MV-4-11 (cell line): ENCODE measurements at regions not wholly inside any gene's neighbourhood (a gene's known extent, or its start where the extent isn't known, plus 50 kb on each side); places are given as distances from the start of the nearest gene placed in this dataset.
A peak's percentile ranks its signal among the peaks of the same experiment; 100 is the strongest.

Experiments
- DNase-seq: peaks from one replicate; lab custom pipeline; 2025; lab: John Stamatoyannopoulos, UW

DNA sequence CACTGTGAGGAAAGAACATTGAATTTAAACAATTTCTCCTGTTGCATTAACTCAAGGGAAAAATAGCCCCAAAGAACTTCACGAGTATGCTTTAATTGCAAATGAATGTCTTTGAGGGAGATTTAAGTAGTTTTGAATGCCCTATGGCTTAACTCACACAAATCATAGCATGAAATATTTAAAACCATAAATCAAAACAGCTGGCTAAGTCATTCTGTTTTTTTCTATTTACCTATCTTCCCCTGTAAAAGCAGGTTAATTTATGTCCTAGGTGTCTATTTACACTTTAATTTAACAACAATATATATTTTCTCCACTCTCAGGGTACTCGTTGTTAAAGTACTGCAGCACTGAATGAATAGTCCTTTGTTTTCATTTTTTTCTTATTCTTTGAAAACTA lies 118.8 kb upstream of the PIEZO2 start:
- no peak for DNase-seq

DNA sequence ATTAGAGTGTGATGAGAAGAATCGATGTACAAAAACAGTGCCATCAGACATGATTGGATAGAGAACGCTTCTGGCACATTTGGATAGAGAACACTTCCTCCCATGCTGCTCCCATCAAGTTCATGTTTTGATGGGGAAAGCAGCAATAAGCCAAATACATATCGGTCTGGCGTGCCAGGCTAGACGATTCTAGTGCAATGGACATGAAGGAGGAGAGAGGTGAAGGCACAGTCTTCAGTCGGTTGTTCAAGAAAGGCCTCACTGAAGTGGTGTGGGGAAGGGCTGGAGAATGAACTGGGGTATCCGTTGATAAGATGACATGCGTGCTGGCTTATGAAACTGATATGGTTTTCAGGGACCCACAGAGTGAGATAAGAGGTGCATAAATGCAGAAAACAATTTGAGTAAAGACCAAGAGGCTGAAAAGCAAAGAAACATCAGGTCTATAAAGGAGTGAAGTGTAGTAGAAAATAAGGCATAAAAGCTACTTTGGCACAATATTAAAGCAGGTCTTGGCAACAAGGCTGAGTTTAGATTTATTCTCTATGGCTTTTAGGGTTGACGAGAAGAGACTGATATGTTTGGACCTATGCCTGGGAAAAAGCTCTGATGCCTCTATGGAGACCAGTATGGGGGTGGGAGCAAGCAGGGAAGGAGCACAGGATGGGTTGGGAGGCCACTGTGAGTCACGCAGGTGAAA lies 117.6 kb upstream of the PIEZO2 start:
- no peak for DNase-seq

DNA sequence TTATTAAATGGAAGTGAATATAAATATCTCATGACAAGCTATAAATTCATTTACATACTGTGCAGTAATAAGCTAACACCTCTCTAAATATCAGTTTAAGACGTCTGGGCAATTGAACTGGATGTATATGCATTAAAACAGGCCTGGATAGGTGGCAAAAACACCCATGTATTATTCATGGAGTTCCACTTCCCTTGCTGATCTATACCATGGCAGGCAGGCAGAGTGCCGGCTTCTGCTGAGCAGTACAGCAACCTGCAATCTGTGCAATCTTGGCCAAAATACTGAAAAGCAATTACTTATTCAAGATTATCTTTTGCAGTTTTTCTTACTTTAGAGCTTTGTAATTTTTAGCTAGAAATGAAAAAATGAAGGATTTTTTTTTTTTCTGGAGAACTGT lies 112.1 kb upstream of the PIEZO2 start:
- no peak for DNase-seq

DNA sequence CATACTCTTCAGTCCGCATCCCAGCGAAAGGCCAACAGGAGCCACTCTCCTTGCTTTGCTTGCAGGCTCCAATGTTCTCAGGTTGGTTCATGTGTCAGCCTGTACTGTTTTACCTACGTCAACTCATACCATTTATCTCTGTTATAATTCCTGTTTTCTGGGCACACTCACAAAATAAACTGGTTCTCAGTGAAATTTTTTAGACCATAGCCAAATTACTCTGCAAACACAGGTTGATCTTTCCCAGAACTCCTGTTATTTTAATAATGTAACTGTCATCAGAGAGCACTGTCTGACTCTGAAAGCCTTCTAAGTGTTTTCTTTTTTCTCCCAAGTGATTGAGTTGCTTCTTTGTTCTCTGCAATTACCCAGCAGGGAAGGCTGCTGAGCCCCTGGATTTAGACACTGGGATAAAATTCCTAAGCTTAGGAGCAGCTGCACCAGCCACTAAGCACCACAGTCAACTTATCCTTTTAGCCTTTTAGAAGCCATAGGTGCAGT lies 111.6 kb upstream of the PIEZO2 start:
- DNase-seq = no peak

DNA sequence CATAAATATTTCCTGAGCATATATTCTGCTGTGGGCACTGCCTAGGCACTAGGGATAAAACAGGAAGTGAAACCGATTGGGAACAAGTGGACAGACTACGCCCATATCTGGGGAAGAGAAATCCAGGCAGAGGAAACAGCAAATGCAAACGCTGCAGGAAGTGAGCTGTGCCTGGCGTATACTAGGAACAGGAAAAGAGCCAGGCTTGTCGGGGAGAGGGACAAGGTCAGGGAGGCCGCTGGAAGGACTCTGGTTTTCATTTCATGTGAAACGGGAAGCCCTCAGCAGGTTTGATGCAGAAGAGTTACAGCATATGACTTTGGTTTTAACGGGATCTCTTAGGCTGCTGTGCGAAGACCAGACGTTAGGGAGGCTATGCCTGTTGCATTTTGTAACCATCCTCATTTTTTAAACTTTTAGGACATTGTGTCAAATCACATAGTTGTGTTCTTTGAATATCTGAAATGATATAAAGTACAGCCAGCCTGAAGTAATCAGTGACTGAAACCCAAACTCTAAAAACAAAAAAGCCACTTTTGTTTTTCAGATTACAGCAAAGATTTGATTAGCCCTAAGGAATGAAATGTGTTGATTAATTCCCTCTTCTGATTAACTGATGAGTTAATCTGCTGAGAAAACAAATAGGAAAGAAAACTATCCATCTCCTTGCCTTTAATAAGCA lies 110.2 kb upstream of the PIEZO2 start:
- DNase-seq = peak; percentile 93

DNA sequence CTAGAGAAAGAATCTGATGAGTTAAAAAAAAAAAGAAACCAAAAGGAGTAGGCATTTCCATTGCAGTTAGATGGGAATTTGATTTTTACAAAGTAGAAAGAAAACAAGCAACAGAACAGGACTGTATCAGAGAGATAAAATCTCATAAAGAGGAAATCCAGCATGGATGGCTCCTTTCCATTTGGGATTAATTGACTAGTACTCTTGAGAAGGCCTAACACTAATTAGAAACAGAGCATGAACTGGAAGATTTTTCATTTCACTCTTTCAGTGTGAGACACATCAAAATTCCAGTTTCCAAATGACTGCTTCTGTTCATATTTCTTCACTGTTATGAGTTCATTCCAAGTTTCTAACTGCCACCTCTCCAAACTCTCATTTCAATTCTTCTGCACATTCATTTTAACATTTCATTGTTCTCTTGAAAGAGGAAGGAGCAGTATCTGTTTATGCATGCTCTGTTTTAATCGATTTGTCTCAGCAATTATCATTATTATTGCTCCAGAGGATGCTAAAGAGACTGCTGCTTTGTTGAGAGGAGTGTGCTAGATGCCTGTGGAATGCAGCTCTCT lies 108.8 kb upstream of the PIEZO2 start:
- peak; percentile 33 for DNase-seq

DNA sequence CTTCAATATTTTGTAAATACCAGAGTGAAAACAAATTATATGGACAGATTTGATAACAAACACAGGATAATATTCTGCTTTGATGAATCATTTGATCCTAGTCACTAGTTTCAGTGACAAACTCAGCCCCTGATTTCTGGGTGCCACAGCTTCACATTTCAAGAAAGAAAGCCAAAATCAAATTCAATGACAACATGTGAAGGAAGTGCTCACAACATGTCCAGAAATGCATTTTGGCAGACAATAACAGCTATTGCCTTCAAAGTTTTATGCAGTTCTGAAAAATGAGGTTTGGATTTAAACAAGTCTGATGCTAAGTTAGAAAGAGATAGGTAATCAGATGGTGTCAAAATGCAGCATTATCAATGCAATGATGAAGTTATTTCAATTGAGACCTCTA lies 106.9 kb upstream of the PIEZO2 start:
- DNase-seq = no peak

DNA sequence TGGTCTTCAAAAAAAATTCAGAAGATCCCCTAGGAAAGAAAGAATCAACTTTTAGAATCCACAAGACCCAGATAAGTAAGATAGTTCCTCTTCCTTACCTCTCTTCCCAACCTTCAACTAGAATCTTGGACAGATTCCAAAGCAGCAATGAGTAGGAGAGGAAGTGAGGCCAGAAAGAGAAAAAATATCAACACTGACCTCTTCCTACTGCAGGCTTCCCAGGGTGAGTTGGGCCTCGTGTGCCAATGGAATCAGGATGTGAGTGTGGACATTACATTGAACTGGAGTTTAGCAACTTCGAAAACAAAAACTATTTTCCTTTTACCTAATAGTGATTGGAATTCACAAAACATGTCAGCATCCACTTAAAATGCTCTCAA lies 102.5 kb upstream of the PIEZO2 start:
- peak; percentile 63 for DNase-seq

DNA sequence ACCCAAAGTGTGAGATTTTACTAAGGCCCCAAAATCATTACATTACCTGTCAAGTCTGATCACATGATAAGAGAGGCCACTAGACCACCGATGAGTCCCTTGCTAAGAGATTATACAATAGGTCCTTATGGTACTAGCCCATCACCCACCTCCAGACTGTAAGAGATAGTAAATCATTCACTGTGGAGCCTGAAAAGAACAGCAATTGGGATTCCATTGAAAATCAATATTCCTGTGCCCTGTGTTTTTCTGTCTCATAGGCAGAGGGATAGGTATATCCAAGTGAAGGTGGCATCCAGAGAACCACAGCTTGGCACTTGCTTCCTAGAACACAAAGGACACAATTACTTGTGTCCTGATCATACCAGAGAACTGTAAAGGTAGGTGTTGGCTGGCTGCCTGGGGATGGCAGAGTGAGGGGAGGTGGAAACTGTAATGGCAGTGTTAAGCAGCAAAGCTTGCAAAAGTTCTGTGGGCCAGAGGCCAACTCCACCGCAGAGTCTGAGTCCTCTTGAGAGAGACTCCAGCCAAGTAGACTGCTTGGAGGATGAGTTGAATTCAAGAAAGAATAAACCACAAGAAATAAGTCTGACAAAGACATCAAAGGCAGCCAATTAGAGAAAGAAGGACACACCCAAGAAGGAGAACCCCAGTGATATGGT lies 102.0 kb upstream of the PIEZO2 start:
- peak; percentile 36 for DNase-seq

DNA sequence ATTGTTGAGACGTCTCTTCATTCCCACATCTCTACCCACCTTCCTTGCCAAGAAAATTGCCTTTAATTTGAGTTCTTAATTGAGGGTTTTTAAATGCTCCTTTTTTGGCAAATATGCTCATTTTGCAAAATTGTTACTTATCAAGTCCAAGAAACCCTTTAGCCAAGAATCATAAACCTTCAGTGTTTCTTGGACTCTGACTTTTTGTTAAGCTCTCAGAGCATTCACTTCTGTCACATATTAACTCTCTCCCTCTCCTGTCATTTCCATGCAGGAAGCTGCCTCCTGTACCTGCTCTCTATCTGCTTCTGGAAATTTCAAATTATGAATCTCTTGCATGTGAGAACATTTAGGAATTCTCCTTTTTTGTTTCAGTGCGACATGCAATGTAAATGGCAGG lies 100.0 kb upstream of the PIEZO2 start:
- no peak for DNase-seq

DNA sequence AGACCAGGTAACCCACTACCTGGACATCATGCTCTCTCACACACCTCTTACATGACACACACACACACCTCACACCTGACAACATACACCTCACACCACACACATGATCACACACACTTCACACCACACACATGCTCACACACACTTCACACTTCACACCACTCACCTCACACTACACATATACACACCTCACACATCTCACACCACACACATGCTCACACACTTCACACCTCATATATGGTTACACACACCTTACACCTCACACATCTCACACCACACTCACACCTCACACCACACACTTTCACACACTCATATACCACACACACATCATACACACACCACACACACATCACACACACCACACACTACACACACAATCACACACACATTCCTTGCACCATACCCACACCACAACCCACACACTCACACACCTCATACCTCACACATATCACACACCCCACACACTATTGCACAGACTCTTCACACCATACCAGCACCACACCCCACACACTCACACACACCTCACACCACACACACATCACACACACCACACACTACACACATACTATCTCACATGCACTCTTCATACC lies 98.1 kb upstream of the PIEZO2 start:
- DNase-seq = no peak

DNA sequence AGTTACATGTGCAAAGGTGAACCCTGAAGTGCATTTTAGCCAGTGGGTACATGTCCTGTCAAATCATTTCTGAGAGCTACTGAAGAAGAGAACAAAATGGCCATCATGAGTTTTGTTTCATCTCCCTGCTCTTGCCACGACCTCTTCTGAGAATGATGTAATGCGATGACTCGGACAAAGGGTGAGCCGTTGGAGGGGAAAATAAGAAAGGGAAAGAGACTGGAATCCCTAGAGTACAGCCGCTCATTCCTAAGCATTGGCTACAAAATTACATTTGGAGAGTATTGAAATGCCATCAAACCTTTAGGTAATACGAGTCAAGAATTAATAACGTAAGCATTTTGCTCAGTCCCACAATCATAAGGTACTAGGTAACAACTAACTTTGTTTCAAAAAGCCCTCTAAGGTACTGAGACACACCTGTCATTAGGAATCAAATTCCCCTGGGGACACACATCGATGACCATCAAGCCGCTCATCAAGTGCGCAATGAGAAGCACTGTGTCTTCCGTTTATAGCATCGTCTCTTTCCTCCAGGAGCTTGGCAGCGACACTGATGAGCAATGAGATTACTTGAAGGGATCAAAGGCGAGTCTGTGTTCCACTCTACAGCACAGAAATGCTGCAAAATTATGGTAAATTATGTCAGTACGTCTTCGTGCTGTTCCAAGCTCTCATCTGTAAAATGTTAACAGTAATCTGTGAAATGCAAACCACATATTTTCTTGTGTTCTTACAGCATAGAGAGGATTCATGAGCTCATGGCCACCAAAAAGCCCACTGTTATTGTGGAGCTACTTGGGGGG lies 97.3 kb upstream of the PIEZO2 start:
- peak; percentile 32 for DNase-seq

DNA sequence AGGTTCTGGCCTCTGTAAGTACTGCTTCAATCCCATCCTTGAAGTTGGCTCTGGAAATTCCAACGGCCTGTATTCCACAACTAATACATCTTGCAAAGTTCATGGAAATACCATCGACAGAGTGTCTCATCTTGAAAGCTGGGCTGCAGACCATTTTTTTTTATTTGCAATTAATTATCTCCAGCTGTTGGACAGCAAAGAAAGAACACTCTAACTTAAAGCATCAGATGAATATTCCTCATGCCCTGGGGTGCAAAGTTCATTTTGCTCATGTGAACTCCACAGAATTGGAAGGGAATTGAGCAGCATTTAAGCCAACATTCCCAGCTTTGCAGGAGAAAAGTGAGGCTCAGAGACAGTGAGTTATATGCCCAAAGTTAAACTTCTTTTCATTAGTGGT lies 96.5 kb upstream of the PIEZO2 start:
- DNase-seq = no peak

DNA sequence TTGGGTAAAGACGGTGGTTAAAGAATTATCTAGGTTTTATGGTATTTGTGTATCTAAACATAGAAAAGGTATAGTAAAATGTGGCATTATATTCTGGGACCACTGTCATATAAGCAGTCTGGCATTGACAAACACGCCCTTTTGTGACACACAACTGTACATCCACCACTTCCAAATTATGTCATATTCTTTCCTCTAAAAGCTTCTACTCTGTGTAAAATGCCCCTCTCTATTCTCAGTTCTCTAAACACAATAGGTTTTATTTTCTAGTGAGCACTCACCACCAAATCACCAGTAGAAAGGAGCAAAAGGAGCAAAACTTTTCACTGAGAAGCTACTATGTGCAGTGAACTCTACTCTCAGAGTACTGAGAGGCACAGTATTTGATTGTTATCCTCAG lies 88.1 kb upstream of the PIEZO2 start:
- peak; percentile 63 for DNase-seq

DNA sequence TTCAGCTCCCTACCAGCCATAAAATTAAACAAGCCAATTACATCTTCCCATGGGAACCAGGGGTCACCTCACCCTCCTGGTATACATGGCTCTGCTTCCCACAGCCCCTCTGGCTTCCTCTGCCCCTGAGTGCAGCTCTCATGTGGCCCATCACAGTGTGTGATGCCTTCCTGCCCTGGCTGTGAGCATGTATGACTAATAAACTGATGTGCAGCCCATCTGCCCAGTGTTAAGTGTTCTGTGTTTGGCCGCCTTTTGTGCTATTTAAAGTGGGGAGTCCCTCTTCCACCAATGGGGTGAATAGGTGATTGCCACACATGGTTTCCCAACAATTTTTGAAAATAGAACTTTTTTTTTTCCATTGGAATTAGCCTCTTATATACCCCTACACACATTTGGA lies 87.7 kb upstream of the PIEZO2 start:
- peak; percentile 76 for DNase-seq

DNA sequence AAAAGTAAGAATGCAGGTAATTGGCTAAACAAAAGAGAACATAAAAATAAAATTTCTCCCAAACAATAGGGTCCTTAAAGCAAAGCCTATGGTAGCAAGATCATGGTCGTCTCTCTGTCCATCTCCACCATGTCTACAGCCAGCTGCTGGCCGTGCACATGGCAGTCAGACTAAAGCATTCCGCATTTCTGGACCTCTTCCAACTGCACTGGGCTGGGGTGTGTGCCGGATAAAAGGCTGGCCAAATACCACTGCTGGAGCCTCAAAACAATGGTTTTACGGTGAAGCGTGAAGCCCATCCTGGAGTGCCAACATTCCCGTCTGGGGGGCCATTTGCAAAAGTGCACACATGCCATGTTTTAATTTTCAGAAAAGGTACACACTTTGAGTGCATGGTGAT lies 74.8 kb upstream of the PIEZO2 start:
- no peak for DNase-seq

DNA sequence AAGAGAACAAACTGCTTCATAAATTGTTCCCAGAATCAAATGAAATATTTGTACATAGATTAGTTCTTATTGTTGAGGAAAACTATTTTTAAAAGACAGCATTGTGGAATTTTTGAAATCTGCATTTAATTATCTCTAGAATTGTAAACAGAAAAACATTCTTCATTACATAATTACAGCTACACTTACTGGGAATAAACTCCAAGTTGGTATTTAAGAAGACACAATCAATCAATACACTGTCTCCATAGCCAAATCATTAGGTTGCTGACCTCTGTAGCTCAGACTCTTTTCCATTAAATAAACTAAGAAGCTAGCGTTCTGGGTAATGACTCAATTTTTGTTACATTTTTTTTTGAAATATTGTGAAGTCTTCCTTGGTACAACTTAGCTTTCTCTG lies 70.2 kb upstream of the PIEZO2 start:
- no peak for DNase-seq

DNA sequence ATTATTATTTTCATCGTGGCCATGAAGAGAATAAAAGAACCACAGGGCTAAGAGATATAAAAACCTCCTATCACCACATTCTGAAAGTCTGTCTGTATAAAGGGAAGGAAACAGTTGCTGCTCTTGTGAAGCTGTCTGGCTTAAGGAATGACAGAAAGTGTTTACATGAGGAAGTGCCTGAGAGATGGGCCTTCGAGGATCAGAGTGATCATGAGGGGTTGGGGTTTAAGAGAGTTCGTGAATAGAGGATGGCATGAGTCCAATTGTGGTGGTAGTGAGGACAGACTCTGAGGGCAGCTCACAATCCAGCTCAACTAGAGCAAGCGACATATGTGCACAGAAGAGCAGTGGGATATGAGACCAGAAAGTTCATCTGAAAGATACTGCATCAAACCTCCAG lies 65.8 kb upstream of the PIEZO2 start:
- peak; percentile 86 for DNase-seq

DNA sequence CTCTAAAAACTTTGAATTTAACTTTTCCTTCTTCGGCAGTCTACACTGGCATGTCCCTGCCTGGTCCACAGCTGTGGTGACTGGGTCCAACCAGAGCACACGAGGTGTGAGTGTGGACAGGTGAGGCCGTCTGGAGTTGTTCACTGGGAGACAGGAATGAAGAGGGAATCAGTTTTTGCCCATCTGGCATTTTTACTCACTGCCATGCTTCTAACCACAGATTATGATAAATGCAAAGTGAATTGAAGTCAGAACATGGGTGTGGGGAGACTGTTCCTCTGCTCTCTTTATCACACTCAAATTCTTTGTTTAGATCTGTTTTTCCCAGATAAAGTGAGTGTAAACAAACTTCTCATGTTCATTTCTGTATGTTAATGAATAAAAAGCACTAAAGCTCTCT lies 54.7 kb upstream of the PIEZO2 start:
- DNase-seq = no peak

DNA sequence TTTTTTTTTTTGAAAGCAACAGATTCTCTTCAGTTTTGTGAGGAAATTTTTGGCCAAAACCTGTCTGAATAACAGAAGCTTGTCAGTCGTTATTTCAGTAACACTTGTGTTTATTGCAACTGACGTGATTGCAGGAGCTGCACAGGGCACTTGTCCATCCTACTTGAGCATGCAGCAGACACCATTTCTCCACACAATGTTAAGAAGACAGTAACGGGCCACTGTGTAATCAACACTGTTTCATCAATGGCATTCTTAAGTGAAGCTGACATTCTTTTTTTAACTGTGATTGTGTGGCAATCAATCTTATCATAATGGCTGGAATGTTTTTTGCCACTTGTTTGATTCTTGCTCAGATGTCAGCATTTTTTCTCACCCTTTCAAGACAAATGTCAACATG lies 50.1 kb upstream of the PIEZO2 start:
- no peak for DNase-seq
